Neural cell (in vitro differentiated cells): ENCODE measurements at regions not wholly inside any gene's neighbourhood (a gene's known extent, or its start where the extent isn't known, plus 50 kb on each side); places are given as distances from the start of the nearest gene placed in this dataset.

Source experiments
- CTCF ChIP-seq: fragments of 450-650 bp; IDR thresholded peaks from 2 replicates; pipeline ENCODE4 v1.5.1; 2014; ENCODE audit warnings: antibody characterized with exemption, mild to moderate bottlenecking, moderate library complexity; ENCODE audit not compliant: poor library complexity, severe bottlenecking
- EP300 ChIP-seq: fragments of 450-650 bp; conservative IDR thresholded peaks from 2 replicates; pipeline ENCODE4 v1.6.1; 2014; ENCODE audit warnings: antibody characterized with exemption, mild to moderate bottlenecking, moderate library complexity; ENCODE audit not compliant: poor library complexity, severe bottlenecking
- REST ChIP-seq: IDR thresholded peaks from 2 replicates; pipeline ENCODE4 v1.6.1; 2012; ENCODE audit warnings: borderline replicate concordance
- TAF1 ChIP-seq: IDR thresholded peaks from 2 replicates; pipeline ENCODE4 v1.6.1; 2012; ENCODE audit warnings: low read depth

GRCh38 chrX:54633641-54634040 lies 103.6 kb downstream of the GNL3L start:
- TF ChIP-seq CTCF (no peak), REST (no peak), EP300 (no peak), TAF1 (no peak)
